H1 (cell line): ENCODE measurements at regions not wholly inside any gene's neighbourhood (a gene's known extent, or its start where the extent isn't known, plus 50 kb on each side); places are given as distances from the start of the nearest gene placed in this dataset.

Experiments
- JUN ChIP-seq: IDR thresholded peaks from 2 replicates; pipeline ENCODE4 v1.6.1; 2011; ENCODE audit warnings: low read depth, mild to moderate bottlenecking, improper control_type of control experiment, low read length
- POLR2A ChIP-seq, 2 experiments: IDR thresholded peaks; 1 replicate in 1 of 2; 2 replicates in 1 of 2; pipeline ENCODE4 v1.6.1; 2011; ENCODE audit warnings: low read depth in 2 of 2, low read length in 2 of 2, mild to moderate bottlenecking in 2 of 2; ENCODE audit errors: control extremely low read depth in 1 of 2
- SUZ12 ChIP-seq: fragments of 200-600 bp; sonication (generic); IDR thresholded peaks from 2 replicates; pipeline ENCODE4 v1.6.1; 2012; ENCODE audit warnings: mild to moderate bottlenecking, inconsistent platforms, low read length, moderate library complexity, mixed read lengths
- TF ChIP-seq, protein P1 (sequence below), 3 experiments: IDR thresholded peaks; 1 replicate in 2 of 3; 2 replicates in 1 of 3; pipeline versions ENCODE4 v1.5.1 to v1.6.1; 2011; ENCODE audit warnings: low read length in 3 of 3, mild to moderate bottlenecking in 3 of 3, inconsistent platforms in 2 of 3, low read depth in 1 of 3, moderate library complexity in 1 of 3; ENCODE audit not compliant: insufficient read depth in 1 of 3; ENCODE audit errors: control extremely low read depth in 1 of 3

DNA sequence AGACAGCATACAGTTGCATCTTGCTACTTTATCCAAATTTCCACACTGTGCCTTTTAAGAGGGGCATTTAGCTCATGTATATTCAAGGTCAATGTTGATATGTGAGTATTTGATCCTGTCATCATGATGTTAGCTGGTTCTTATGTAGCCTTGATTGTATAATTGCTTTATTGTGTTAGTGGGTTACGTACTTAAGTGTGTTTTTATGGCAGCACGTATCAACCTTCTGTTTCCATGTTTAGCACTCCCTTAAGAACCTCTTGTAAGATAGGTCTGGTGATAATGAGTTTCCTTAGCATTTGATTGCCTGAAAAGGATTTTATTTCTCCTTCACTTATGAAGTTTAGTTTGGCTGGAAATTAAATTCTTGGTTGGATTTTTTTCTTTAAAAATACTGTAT, 445.2 kb downstream of the NAV3 start:
- TF ChIP-seq POLR2A (IDR thresholded peaks at IDR 0.05; ENCODE audit: control extremely low read depth in 1 of 2, low read depth in 2 of 2, low read length in 2 of 2) (no peak), JUN (no peak), SUZ12 (no peak)
- TF ChIP-seq, protein P1, sequence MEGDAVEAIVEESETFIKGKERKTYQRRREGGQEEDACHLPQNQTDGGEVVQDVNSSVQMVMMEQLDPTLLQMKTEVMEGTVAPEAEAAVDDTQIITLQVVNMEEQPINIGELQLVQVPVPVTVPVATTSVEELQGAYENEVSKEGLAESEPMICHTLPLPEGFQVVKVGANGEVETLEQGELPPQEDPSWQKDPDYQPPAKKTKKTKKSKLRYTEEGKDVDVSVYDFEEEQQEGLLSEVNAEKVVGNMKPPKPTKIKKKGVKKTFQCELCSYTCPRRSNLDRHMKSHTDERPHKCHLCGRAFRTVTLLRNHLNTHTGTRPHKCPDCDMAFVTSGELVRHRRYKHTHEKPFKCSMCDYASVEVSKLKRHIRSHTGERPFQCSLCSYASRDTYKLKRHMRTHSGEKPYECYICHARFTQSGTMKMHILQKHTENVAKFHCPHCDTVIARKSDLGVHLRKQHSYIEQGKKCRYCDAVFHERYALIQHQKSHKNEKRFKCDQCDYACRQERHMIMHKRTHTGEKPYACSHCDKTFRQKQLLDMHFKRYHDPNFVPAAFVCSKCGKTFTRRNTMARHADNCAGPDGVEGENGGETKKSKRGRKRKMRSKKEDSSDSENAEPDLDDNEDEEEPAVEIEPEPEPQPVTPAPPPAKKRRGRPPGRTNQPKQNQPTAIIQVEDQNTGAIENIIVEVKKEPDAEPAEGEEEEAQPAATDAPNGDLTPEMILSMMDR (IDR thresholded peaks at IDR 0.05; ENCODE audit: control extremely low read depth in 1 of 3, insufficient read depth in 1 of 3, low read depth in 1 of 3, low read length in 3 of 3): no peak
